ENCODE measurements at regions not wholly inside any gene's neighbourhood (a gene's known extent, or its start where the extent isn't known, plus 50 kb on each side); places are given as distances from the start of the nearest gene placed in this dataset.

DNA sequence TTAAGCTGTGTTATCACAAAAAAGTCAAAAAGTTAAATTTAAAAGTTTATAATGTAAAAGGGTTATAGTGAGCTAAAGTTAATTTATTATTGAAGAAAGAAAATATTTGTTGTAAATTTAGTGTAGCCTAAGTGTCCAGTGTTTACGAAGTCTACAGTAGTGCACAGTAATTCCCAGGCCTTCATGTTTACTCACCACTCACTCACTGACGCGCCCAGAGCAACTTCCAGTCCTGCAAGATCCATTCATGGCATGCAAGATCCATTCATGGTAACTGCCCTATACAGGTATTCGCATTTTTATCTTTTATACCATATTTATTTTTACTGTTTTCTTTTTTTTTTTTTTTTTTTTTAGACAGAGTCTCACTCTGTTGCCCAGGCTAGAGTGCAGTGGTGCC, 69.5 kb downstream of the TPRA1 start:
- TF ChIP-seq, protein P1, sequence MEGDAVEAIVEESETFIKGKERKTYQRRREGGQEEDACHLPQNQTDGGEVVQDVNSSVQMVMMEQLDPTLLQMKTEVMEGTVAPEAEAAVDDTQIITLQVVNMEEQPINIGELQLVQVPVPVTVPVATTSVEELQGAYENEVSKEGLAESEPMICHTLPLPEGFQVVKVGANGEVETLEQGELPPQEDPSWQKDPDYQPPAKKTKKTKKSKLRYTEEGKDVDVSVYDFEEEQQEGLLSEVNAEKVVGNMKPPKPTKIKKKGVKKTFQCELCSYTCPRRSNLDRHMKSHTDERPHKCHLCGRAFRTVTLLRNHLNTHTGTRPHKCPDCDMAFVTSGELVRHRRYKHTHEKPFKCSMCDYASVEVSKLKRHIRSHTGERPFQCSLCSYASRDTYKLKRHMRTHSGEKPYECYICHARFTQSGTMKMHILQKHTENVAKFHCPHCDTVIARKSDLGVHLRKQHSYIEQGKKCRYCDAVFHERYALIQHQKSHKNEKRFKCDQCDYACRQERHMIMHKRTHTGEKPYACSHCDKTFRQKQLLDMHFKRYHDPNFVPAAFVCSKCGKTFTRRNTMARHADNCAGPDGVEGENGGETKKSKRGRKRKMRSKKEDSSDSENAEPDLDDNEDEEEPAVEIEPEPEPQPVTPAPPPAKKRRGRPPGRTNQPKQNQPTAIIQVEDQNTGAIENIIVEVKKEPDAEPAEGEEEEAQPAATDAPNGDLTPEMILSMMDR (IDR thresholded peaks at IDR 0.05): no peak
- H3K27ac ChIP-seq: no peak overlapping the region
- ATAC-seq (ENCODE audit: insufficient number of reproducible peaks, low FRiP score, low read depth): no peak
- H3K4me3 ChIP-seq: no peak overlapping the region
- DNase-seq (ENCODE audit: low spot score): no peak
- H3K9me3 ChIP-seq: no peaks in the 10 kb centered on the region
- no peaks in the 10 kb centered on the region for H3K27me3 ChIP-seq (replicated peaks; ENCODE audit: insufficient read depth)
- H3K36me3 ChIP-seq: no peaks in the 10 kb centered on the region
- no peaks in the 10 kb centered on the region for H3K4me1 ChIP-seq (ENCODE audit: control insufficient read depth in 1 of 2, low read depth in 2 of 2)

DNA sequence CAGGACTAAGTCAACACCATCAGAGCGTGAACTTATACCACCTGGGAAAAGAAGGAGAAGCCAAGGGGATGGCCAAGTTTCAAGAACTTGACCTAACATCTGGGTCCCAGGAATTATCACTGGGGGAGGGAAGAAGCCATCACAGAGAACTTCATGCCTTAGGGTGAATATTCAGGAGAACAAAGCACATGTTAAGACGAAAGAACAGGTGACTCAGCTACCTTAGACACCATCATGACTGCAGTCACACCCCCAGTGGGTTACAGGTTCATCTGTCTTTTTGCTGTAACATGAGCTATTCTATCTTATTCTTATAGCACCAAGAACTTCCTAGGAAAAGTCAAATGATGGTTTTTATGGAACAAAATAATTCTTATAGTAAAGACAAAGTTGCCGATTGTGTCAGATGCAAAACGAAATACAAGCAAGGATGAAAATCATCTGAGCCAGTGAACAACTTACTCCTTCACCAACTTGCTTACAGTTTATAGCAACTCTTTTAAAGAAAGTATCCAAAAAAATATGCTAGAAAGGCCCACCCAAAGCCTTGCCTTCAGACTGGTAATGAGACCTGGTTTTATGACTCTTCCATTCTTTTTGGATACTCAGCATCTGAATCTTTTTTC, 72.0 kb downstream of the TPRA1 start:
- TF ChIP-seq, protein P1 (IDR thresholded peaks at IDR 0.05): no peak
- Histone ChIP-seq H3K4me3 (no peak overlapping the region), H3K36me3 (no peaks in the 10 kb centered on the region), H3K9me3 (no peaks in the 10 kb centered on the region), H3K27ac (no peak overlapping the region), H3K27me3 (replicated peaks; ENCODE audit: insufficient read depth) (no peaks in the 10 kb centered on the region), H3K4me1 (ENCODE audit: control insufficient read depth in 1 of 2, low read depth in 2 of 2) (no peaks in the 10 kb centered on the region)
- ATAC-seq (ENCODE audit: insufficient number of reproducible peaks, low FRiP score, low read depth) (no peak), DNase-seq (ENCODE audit: low spot score) (no peak)

DNA sequence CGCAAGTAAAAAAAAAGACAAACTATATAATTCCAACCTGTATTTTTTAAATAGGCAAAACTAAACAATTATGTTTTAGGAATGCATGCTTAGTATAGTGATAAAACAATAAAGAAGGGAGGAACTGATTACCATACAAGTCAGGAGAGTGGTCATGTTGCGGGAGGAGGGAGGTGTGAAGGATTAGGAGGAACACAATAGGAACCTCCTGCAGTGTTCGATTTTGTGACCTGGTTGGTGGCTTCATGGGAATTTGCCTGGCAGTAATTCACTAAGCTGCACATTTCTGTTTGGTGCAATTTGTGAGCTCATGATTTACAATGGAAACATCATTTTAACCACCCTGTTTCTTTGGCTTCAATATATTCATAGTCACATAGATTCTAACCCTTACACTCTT, 78.3 kb downstream of the TPRA1 start:
- ATAC-seq (ENCODE audit: insufficient number of reproducible peaks, low FRiP score, low read depth) (no peak), DNase-seq (ENCODE audit: low spot score) (no peak)
- Histone ChIP-seq H3K36me3 (no peaks in the 10 kb centered on the region), H3K27ac (no peak overlapping the region), H3K27me3 (replicated peaks; ENCODE audit: insufficient read depth) (no peaks in the 10 kb centered on the region), H3K9me3 (no peaks in the 10 kb centered on the region), H3K4me3 (no peak overlapping the region), H3K4me1 (ENCODE audit: control insufficient read depth in 1 of 2, low read depth in 2 of 2) (no peaks in the 10 kb centered on the region)
- TF ChIP-seq, protein P1 (IDR thresholded peaks at IDR 0.05): no peak

DNA sequence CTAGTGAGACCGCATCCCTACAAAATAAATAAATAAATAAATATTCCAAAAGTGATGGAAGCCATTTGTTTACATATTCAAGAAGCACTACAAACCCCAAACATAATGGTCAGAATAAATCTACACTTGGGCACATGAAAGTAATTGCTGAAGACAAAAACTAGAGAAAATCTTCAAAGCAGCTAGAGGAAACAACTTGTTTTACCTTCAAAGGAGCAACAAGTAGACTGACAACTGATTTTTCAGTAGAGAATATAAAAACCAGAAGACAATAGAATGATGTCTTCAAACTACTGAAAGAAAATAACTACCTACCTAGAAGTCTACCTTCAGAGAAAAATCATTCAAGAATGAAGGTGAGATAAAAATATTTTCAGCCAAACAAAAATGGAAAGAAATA, 89.4 kb downstream of the TPRA1 start:
- no peak for DNase-seq (ENCODE audit: low spot score)
- peaks cover 10% of the 10 kb centered on the region for H3K9me3 ChIP-seq
- no peaks in the 10 kb centered on the region for H3K27me3 ChIP-seq (replicated peaks; ENCODE audit: insufficient read depth)
- H3K4me1 ChIP-seq (ENCODE audit: control insufficient read depth in 1 of 2, low read depth in 2 of 2): no peaks in the 10 kb centered on the region
- H3K36me3 ChIP-seq: no peaks in the 10 kb centered on the region
- no peak for ATAC-seq (ENCODE audit: insufficient number of reproducible peaks, low FRiP score, low read depth)
- no peak overlapping the region for H3K4me3 ChIP-seq
- H3K27ac ChIP-seq: no peak overlapping the region
- TF ChIP-seq, protein P1 (IDR thresholded peaks at IDR 0.05): no peak

DNA sequence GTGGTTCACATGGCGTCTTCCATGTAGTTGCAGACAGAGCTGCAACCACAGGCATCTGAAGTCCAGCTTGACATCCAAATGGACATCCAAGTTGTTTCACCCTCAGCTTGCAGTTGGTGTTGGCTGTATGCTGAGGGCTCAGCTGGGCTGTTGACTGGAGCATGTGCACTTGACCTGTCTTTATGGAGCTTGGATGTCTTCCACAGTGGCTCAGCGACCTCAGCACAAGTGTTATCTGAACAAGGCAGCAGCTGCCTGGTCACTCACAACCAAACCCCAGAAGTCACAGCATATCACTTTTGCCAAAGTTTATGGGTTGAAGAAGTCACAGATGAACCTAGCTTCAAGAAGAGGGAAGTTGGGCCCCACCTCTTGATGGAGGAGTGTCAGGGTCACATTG, 92.9 kb downstream of the TPRA1 start:
- Histone ChIP-seq H3K27ac (no peak overlapping the region), H3K9me3 (peaks cover 3% of the 10 kb centered on the region), H3K4me1 (ENCODE audit: control insufficient read depth in 1 of 2, low read depth in 2 of 2) (no peaks in the 10 kb centered on the region), H3K36me3 (no peaks in the 10 kb centered on the region), H3K4me3 (no peak overlapping the region), H3K27me3 (replicated peaks; ENCODE audit: insufficient read depth) (no peaks in the 10 kb centered on the region)
- DNase-seq (ENCODE audit: low spot score) (no peak), ATAC-seq (ENCODE audit: insufficient number of reproducible peaks, low FRiP score, low read depth) (no peak)
- TF ChIP-seq, protein P1 (IDR thresholded peaks at IDR 0.05): no peak

All from thoracic aorta (tissue), 2 donors.